ENCODE measurements at regions not wholly inside any gene's neighbourhood (a gene's known extent, or its start where the extent isn't known, plus 50 kb on each side); places are given as distances from the start of the nearest gene placed in this dataset.

GRCh38 chr6:165944002-165944466, 223.6 kb downstream of the TBXT start:
- no peaks in the 10 kb centered on the region for H3K36me3 ChIP-seq (replicated peaks in 1 of 2; ENCODE audit: control extremely low read depth in 1 of 2, control insufficient read depth in 1 of 2, extremely low read depth in 1 of 2, insufficient read depth in 2 of 2, low read length in 1 of 2)
- no peak overlapping the region for H3K27ac ChIP-seq (ENCODE audit: low read length in 2 of 2)
- intact Hi-C loops (cut with micrococcal nuclease): no loop called here
- peaks cover 4% of the 10 kb centered on the region for H3K27me3 Mint-ChIP-seq
- no peaks in the 10 kb centered on the region for H4K20me1 ChIP-seq (ENCODE audit: control insufficient read depth, insufficient read depth, low read length, poor library complexity, severe bottlenecking)
- no CpG with 5 or more reads among the region's 2 CpGs for WGBS (ENCODE audit: insufficient coverage)
- no peaks in the 10 kb centered on the region for H3K9me3 Mint-ChIP-seq (ENCODE audit: insufficient read depth)
- ChIA-PET POLR2A (no interaction called here), CTCF (no interaction called here)
- ATAC-seq (ENCODE audit: low read depth) (no peak), DNase-seq (no peak)
- H3K9ac ChIP-seq (ENCODE audit: low read length): no peak overlapping the region
- no peaks in the 10 kb centered on the region for H3K4me1 Mint-ChIP-seq
- H3K4me3 ChIP-seq (ENCODE audit: control extremely low read depth in 1 of 5, extremely low read depth in 1 of 5, insufficient read depth in 1 of 5, low read depth in 2 of 5, low read length in 4 of 5): no peak overlapping the region
- no peak overlapping the region for H3K4me2 ChIP-seq (replicated peaks; ENCODE audit: low read depth, low read length, poor library complexity, severe bottlenecking)
- H3K4me1 ChIP-seq (ENCODE audit: control insufficient read depth in 2 of 2, insufficient read depth in 2 of 2, low read length in 2 of 2): no peaks in the 10 kb centered on the region
- peaks cover 0 to 22% (median 0%) of the 10 kb centered on the region in 3 donors for H3K9me3 ChIP-seq (ENCODE audit: control extremely low read depth in 1 of 3, control insufficient read depth in 2 of 3, insufficient read depth in 1 of 3, low read length in 2 of 3)
- no peak overlapping the region for H3K4me3 Mint-ChIP-seq
- TF ChIP-seq, protein P1, sequence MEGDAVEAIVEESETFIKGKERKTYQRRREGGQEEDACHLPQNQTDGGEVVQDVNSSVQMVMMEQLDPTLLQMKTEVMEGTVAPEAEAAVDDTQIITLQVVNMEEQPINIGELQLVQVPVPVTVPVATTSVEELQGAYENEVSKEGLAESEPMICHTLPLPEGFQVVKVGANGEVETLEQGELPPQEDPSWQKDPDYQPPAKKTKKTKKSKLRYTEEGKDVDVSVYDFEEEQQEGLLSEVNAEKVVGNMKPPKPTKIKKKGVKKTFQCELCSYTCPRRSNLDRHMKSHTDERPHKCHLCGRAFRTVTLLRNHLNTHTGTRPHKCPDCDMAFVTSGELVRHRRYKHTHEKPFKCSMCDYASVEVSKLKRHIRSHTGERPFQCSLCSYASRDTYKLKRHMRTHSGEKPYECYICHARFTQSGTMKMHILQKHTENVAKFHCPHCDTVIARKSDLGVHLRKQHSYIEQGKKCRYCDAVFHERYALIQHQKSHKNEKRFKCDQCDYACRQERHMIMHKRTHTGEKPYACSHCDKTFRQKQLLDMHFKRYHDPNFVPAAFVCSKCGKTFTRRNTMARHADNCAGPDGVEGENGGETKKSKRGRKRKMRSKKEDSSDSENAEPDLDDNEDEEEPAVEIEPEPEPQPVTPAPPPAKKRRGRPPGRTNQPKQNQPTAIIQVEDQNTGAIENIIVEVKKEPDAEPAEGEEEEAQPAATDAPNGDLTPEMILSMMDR (IDR thresholded peaks at IDR 0.05): no peak
- no peak for TF ChIP-seq EZH2 (IDR thresholded peaks at IDR 0.05; ENCODE audit: borderline replicate concordance, insufficient read depth, low read depth, low read length, poor library complexity, severe bottlenecking)
- no peaks in the 10 kb centered on the region for H3K27me3 ChIP-seq (replicated peaks in 1 of 4; ENCODE audit: control extremely low read depth in 1 of 4, control insufficient read depth in 3 of 4, insufficient read depth in 4 of 4, low read length in 3 of 4)
- no peak overlapping the region for H3K27ac Mint-ChIP-seq
- H3K79me2 ChIP-seq (ENCODE audit: control insufficient read depth, insufficient read depth, low read length): no peaks in the 10 kb centered on the region
- no peak overlapping the region for H2AFZ ChIP-seq (ENCODE audit: insufficient read depth, low read depth, low read length, poor library complexity, severe bottlenecking)

DNA sequence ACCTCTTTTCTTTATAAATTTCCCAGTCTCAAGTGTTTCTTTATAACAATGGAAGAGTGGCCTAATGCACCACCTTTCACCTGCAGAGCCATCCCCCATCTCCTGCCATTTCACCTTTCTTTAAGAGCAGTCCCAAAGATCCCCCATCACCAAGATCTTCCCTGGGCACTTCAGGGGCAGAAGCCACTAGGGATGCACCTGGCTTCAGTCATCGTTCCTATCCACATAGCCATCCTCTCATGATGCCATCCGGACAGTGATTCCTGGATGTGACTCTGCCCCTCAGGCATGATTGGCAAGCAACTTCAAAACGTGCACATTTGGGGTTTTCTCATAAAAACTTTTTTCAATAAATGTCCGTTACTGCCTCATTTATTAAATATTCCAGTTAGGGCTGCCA, 225.9 kb downstream of the TBXT start:
- Mint-ChIP-seq H3K27ac (no peak overlapping the region), H3K9me3 (ENCODE audit: insufficient read depth) (no peaks in the 10 kb centered on the region), H3K4me1 (no peaks in the 10 kb centered on the region), H3K4me3 (no peak overlapping the region), H3K27me3 (no peaks in the 10 kb centered on the region)
- Histone ChIP-seq H3K4me3 (ENCODE audit: control extremely low read depth in 1 of 5, extremely low read depth in 1 of 5, insufficient read depth in 1 of 5, low read depth in 2 of 5, low read length in 4 of 5) (no peak overlapping the region), H3K27me3 (replicated peaks in 1 of 4; ENCODE audit: control extremely low read depth in 1 of 4, control insufficient read depth in 3 of 4, insufficient read depth in 4 of 4, low read length in 3 of 4) (no peaks in the 10 kb centered on the region), H3K9me3 (ENCODE audit: control extremely low read depth in 1 of 3, control insufficient read depth in 2 of 3, insufficient read depth in 1 of 3, low read length in 2 of 3) (peaks cover 0 to 19% (median 0%) of the 10 kb centered on the region in 3 donors), H2AFZ (ENCODE audit: insufficient read depth, low read depth, low read length, poor library complexity, severe bottlenecking) (no peak overlapping the region), H3K27ac (ENCODE audit: low read length in 2 of 2) (no peak overlapping the region), H3K4me1 (ENCODE audit: control insufficient read depth in 2 of 2, insufficient read depth in 2 of 2, low read length in 2 of 2) (no peaks in the 10 kb centered on the region), H3K4me2 (replicated peaks; ENCODE audit: low read depth, low read length, poor library complexity, severe bottlenecking) (no peak overlapping the region), H3K36me3 (replicated peaks in 1 of 2; ENCODE audit: control extremely low read depth in 1 of 2, control insufficient read depth in 1 of 2, extremely low read depth in 1 of 2, insufficient read depth in 2 of 2, low read length in 1 of 2) (no peaks in the 10 kb centered on the region), H3K9ac (ENCODE audit: low read length) (no peak overlapping the region), H4K20me1 (ENCODE audit: control insufficient read depth, insufficient read depth, low read length, poor library complexity, severe bottlenecking) (no peaks in the 10 kb centered on the region), H3K79me2 (ENCODE audit: control insufficient read depth, insufficient read depth, low read length) (no peaks in the 10 kb centered on the region)
- ChIA-PET CTCF (no interaction called here), POLR2A (no interaction called here)
- ATAC-seq (ENCODE audit: low read depth): no peak
- no peak for TF ChIP-seq EZH2 (IDR thresholded peaks at IDR 0.05; ENCODE audit: borderline replicate concordance, insufficient read depth, low read depth, low read length, poor library complexity, severe bottlenecking)
- TF ChIP-seq, protein P1 (IDR thresholded peaks at IDR 0.05): no peak
- DNase-seq: no peak
- intact Hi-C loops (cut with micrococcal nuclease): no loop called here
- WGBS (ENCODE audit: insufficient coverage): 80% methylated on average over 3 of the region's 4 CpGs

Measured in B cell (primary cell).